ENCODE measurements at regions not wholly inside any gene's neighbourhood (a gene's known extent, or its start where the extent isn't known, plus 50 kb on each side); places are given as distances from the start of the nearest gene placed in this dataset.

- Mint-ChIP-seq H3K9me3 (no peaks in the 10 kb centered on the region), H3K4me1 (no peaks in the 10 kb centered on the region), H3K36me3 (no peaks in the 10 kb centered on the region), H3K27ac (no peak overlapping the region), H3K4me3 (no peak overlapping the region), H3K27me3 (no peaks in the 10 kb centered on the region)
- ATAC-seq (ENCODE audit: low read depth in 2 of 2) = no peak
- DNase-seq = no peak
These were observed 101.8 kb upstream of the RET start for GRCh38 chr10:42975005-42975493.

GRCh38 chr10:42975558-42976340 is 101.1 kb upstream of the RET start:
- DNase-seq (no peak), ATAC-seq (ENCODE audit: low read depth in 2 of 2) (no peak)
- H3K4me1 Mint-ChIP-seq = no peaks in the 10 kb centered on the region

GRCh38 chr10:42976351-42977031 is 100.4 kb upstream of the RET start:
- no peak for DNase-seq
- no peaks in the 10 kb centered on the region for H3K9me3 Mint-ChIP-seq
- H3K27ac Mint-ChIP-seq = no peak overlapping the region
- H3K4me1 Mint-ChIP-seq = no peaks in the 10 kb centered on the region
- H3K27me3 Mint-ChIP-seq = no peaks in the 10 kb centered on the region
- H3K36me3 Mint-ChIP-seq = no peaks in the 10 kb centered on the region
- H3K4me3 Mint-ChIP-seq = no peak overlapping the region
- no peak for ATAC-seq (ENCODE audit: low read depth in 2 of 2)

More at GRCh38 chr10:42975558-42976340, 101.1 kb upstream of the RET start:
- no peak overlapping the region for H3K27ac Mint-ChIP-seq
- H3K9me3 Mint-ChIP-seq = no peaks in the 10 kb centered on the region
- no peaks in the 10 kb centered on the region for H3K36me3 Mint-ChIP-seq
- no peak overlapping the region for H3K4me3 Mint-ChIP-seq
- no peaks in the 10 kb centered on the region for H3K27me3 Mint-ChIP-seq

GRCh38 chr10:42977032-42977416 is 99.8 kb upstream of the RET start:
- no peak overlapping the region for H3K4me3 Mint-ChIP-seq
- H3K27ac Mint-ChIP-seq = no peak overlapping the region
- no peaks in the 10 kb centered on the region for H3K27me3 Mint-ChIP-seq
- no peaks in the 10 kb centered on the region for H3K4me1 Mint-ChIP-seq
- no peak for DNase-seq
- ATAC-seq (ENCODE audit: low read depth in 2 of 2) = no peak
- no peaks in the 10 kb centered on the region for H3K36me3 Mint-ChIP-seq
- H3K9me3 Mint-ChIP-seq = no peaks in the 10 kb centered on the region

GRCh38 chr10:42979181-42979580 is 97.7 kb upstream of the RET start:
- Mint-ChIP-seq H3K4me1 (no peaks in the 10 kb centered on the region), H3K9me3 (no peaks in the 10 kb centered on the region), H3K4me3 (no peak overlapping the region), H3K27ac (no peak overlapping the region), H3K36me3 (no peaks in the 10 kb centered on the region), H3K27me3 (no peaks in the 10 kb centered on the region)
- ATAC-seq (ENCODE audit: low read depth in 2 of 2) = no peak
- no peak for DNase-seq

GRCh38 chr10:42979721-42980467 is 97.0 kb upstream of the RET start:
- Mint-ChIP-seq H3K4me1 (no peaks in the 10 kb centered on the region), H3K4me3 (no peak overlapping the region), H3K36me3 (no peaks in the 10 kb centered on the region), H3K9me3 (no peaks in the 10 kb centered on the region), H3K27ac (peak overlapping the region in 1 of 6 donors; percentile 41), H3K27me3 (peaks cover 0 to under 1% (median 0%) of the 10 kb centered on the region in 3 donors)
- no peak for ATAC-seq (ENCODE audit: low read depth in 2 of 2)
- no peak for DNase-seq

- no peaks in the 10 kb centered on the region for H3K9me3 Mint-ChIP-seq
- H3K36me3 Mint-ChIP-seq = no peaks in the 10 kb centered on the region
- DNase-seq (no peak), ATAC-seq (ENCODE audit: low read depth in 2 of 2) (no peak)
- no peak overlapping the region for H3K4me3 Mint-ChIP-seq
- H3K27me3 Mint-ChIP-seq = peaks cover 0 to 6% (median 0%) of the 10 kb centered on the region in 3 donors
- no peak overlapping the region for H3K27ac Mint-ChIP-seq
- no peaks in the 10 kb centered on the region for H3K4me1 Mint-ChIP-seq
These were observed 96.1 kb upstream of the RET start for GRCh38 chr10:42980553-42981357.

GRCh38 chr10:42981358-42982236 is 95.3 kb upstream of the RET start:
- Mint-ChIP-seq H3K27me3 (peaks cover 0 to 6% (median 0%) of the 10 kb centered on the region in 3 donors), H3K4me1 (no peaks in the 10 kb centered on the region), H3K9me3 (no peaks in the 10 kb centered on the region), H3K4me3 (no peak overlapping the region), H3K27ac (no peak overlapping the region), H3K36me3 (no peaks in the 10 kb centered on the region)
- DNase-seq (no peak), ATAC-seq (ENCODE audit: low read depth in 2 of 2) (no peak)

- peaks cover 0 to 6% (median 0%) of the 10 kb centered on the region in 3 donors for H3K27me3 Mint-ChIP-seq
These were observed 93.9 kb upstream of the RET start for GRCh38 chr10:42982891-42983506.

GRCh38 chr10:42983591-42983990 is 93.3 kb upstream of the RET start:
- no peak overlapping the region for H3K27ac Mint-ChIP-seq
- peaks cover 0 to 6% (median 0%) of the 10 kb centered on the region in 3 donors for H3K27me3 Mint-ChIP-seq
- H3K4me1 Mint-ChIP-seq = no peaks in the 10 kb centered on the region
- ATAC-seq (ENCODE audit: low read depth in 2 of 2) (no peak), DNase-seq (no peak)
- no peaks in the 10 kb centered on the region for H3K36me3 Mint-ChIP-seq
- no peak overlapping the region for H3K4me3 Mint-ChIP-seq
- H3K9me3 Mint-ChIP-seq = peaks cover 0 to 3% (median 0%) of the 10 kb centered on the region in 7 donors

More at GRCh38 chr10:42982891-42983506, 93.9 kb upstream of the RET start:
- Mint-ChIP-seq H3K27ac (peak overlapping the region in 1 of 6 donors; percentile 13), H3K9me3 (peaks cover 0 to 3% (median 0%) of the 10 kb centered on the region in 7 donors), H3K36me3 (no peaks in the 10 kb centered on the region), H3K4me1 (no peaks in the 10 kb centered on the region), H3K4me3 (no peak overlapping the region)
- ATAC-seq (ENCODE audit: low read depth in 2 of 2) (no peak), DNase-seq (no peak)

GRCh38 chr10:42984035-42984610 is 92.7 kb upstream of the RET start:
- Mint-ChIP-seq H3K27ac (no peak overlapping the region), H3K4me1 (no peaks in the 10 kb centered on the region), H3K9me3 (peaks cover 0 to 3% (median 0%) of the 10 kb centered on the region in 7 donors), H3K4me3 (peak overlapping the region in 1 of 8 donors; percentile 34), H3K36me3 (no peaks in the 10 kb centered on the region), H3K27me3 (peaks cover 0 to 6% (median 0%) of the 10 kb centered on the region in 3 donors)
- DNase-seq (no peak), ATAC-seq (ENCODE audit: low read depth in 2 of 2) (no peak)
